T-helper 2 cell treated with Interferon-gamma antibody and Interleukin-4, amounts not matched to agents 100 ng/mL and 5 ng/mL, for 36 hours (primary cell): ENCODE measurements at regions not wholly inside any gene's neighbourhood (a gene's known extent, or its start where the extent isn't known, plus 50 kb on each side); places are given as distances from the start of the nearest gene placed in this dataset.
"Not testable (repeated sequence)": the region's sequence is repeated elsewhere in the genome, so short reads cannot be mapped to it uniquely, and the experiment has no call there.

Experiments
- intact Hi-C: fragments of 100-400 bp; cut with micrococcal nuclease; formaldehyde crosslinking; loops from one replicate; pipeline ENCODE4 v1.15.1; 2023

GRCh38 chr2:180840641-180841040 is 139.8 kb upstream of the UBE2E3 start:
- intact Hi-C loops: no loop called here

GRCh38 chr2:180829836-180830235 is 150.6 kb upstream of the UBE2E3 start:
- intact Hi-C loops: no loop called here

- intact Hi-C loops: no loop called here
These were observed 151.1 kb upstream of the UBE2E3 start for GRCh38 chr2:180829261-180829660.

GRCh38 chr2:180828756-180829155 is 151.6 kb upstream of the UBE2E3 start:
- intact Hi-C loops: no loop called here

GRCh38 chr2:180823546-180824141 is 156.8 kb upstream of the UBE2E3 start:
- intact Hi-C loops: no loop called here

DNA sequence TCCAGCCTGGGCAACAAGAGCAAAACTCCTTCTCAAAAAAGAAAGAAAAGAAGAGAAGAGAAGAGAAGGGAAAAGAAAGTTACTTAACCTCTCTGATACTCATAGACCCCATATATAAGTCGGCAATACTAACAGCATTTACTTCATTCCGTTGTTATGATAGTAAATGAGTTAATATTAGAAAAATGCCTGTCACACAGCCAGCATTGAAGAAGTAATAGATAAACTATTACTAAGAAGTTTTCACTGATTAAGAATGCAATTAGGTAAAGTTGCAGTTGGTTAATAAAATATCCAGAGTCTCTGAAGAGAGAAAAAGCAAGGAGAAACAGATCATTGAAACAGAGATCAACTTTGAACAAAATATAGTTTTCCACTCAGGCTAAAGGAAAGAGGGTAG is 161.3 kb upstream of the UBE2E3 start:
- intact Hi-C loops: no loop called here

- intact Hi-C loops: not testable (repeated sequence)
These were observed 161.7 kb upstream of the UBE2E3 start for GRCh38 chr2:180818700-180819099.

GRCh38 chr2:180799141-180799540 is 181.3 kb upstream of the UBE2E3 start:
- intact Hi-C loops: no loop called here

- intact Hi-C loops: no loop called here
These were observed 189.5 kb upstream of the UBE2E3 start for GRCh38 chr2:180790891-180791290.

GRCh38 chr2:180787330-180787729 is 193.1 kb upstream of the UBE2E3 start:
- intact Hi-C loops: no loop called here

DNA sequence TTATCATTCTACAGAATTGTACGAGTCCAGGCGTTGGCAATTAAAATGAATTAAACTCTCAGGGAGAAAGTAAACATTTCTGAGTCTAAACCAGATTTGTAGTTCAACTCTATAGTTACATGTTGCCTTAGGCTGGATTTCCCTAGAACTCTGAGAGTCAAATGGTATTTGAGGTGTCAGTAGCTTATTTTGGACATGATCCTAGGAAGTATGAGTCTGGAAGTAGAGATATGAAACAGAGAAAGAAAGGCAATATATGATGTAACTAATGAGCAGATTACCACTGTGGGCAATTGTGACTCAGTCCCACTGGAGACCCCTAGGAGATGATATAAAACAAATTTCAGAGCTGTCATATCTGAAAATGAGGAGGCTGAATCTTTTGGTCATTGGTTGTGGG is 199.1 kb upstream of the UBE2E3 start:
- intact Hi-C loops: no loop called here

- intact Hi-C loops: no loop called here
These were observed 202.1 kb upstream of the UBE2E3 start for GRCh38 chr2:180778291-180778690.

GRCh38 chr2:180776921-180777320 is 203.5 kb upstream of the UBE2E3 start:
- intact Hi-C loops: no loop called here

DNA sequence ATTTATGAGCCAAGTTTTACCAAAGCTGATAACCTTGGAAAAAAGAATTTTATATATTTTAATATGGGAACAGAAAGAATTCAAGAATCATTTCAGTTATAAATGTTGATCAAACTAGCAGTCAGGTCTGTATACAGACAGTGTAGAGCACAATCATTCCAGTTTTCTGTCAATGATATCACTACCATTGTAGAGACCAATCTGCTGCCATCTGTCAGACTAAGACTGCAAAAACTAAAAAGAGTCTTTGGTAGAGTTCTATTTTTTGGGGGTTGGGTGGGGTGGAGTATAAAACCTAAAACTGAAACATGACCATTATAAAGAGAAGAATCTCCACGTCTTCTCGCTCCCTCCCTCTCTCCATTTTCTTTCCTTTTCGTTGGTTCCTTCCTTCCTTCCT is 204.7 kb upstream of the UBE2E3 start:
- intact Hi-C loops: no loop called here

DNA sequence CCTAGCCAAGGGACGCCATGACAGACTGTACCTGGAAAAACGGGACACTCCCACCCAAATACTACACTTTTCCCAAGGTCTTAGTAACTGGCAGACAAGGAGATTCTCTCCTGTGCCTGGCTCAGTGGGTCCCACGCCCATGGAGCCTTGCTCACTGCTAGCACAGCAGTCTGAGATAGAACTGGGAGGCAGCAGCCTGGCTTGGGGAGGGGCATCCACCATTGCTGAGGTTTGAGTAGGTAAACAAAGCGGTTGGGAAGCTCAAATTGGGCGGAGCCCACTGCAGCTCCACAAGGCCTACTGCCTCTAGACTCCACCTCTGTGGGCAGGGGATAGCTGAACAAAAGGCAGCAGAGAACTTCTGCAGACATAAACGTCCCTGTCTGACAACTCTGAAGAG is 215.1 kb upstream of the UBE2E3 start:
- intact Hi-C loops: not testable (repeated sequence)

GRCh38 chr2:180763263-180763989 is 217.0 kb upstream of the UBE2E3 start:
- intact Hi-C loops: no loop called here

DNA sequence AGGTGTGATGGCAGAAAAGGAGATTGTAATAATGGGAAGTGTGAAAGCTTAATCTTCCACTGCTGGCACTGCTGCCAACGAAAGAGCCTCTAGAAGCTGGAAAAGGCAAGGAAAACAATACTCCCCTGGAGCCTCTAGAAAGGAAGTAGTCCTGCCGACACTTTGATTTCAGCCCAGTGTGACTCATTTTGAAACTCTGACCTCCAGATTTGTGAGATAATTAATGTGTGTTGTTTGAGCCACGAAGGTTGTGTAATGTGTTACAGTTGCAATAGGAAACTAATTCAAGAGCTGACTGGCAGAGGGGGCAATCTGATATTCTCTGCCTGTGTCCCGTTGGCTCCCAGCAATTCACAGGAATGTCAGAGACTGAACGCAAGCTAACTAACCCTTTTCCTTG is 219.2 kb upstream of the UBE2E3 start:
- intact Hi-C loops: no loop called here

- intact Hi-C loops: no loop called here
These were observed 220.8 kb upstream of the UBE2E3 start for GRCh38 chr2:180759631-180760030.

- intact Hi-C loops: no loop called here
These were observed 226.3 kb upstream of the UBE2E3 start for GRCh38 chr2:180753809-180754761.

- intact Hi-C loops: no loop called here
These were observed 229.0 kb upstream of the UBE2E3 start for GRCh38 chr2:180751306-180751920.

DNA sequence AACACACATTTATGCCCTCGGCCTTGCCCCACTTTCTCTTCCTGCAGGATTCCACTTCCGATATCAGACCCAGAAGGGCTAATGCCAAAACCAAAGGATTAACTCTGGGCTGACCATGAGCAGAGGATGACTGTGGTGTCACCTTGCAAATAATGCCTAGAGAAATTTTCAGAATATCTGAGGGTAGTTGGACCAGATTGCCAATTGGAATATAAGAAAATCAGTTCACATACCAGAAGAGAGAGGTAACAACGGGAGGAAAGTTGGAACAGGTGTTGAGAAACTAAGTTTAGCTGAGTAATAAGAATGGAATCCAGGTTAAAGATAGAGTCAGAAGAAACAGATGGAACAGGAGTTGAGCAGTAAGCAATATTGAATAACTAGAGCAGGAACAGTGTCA is 232.7 kb upstream of the UBE2E3 start:
- intact Hi-C loops: no loop called here

DNA sequence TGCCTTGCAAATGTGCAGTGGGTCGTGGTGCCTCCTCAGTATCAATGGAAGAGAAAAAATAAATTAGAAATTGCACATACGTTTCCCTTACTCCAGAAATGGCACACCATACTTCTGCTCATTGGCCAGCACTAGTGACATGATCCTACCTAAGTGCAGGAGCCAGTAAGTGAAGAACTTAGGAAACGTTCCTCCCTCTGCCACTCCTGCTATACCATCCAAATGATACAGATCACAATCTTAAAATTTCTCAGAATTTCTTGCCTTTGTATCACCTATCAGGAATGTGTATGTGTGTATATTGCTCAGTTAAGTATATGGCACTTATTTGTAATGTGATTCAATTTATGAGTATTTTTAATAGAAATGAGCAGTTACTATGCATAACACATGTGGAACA is 237.0 kb upstream of the UBE2E3 start:
- intact Hi-C loops: no loop called here
